NCI-H226 (cell line): ENCODE measurements at regions not wholly inside any gene's neighbourhood (a gene's known extent, or its start where the extent isn't known, plus 50 kb on each side); places are given as distances from the start of the nearest gene placed in this dataset.
"Not testable (repeated sequence)": the region's sequence is repeated elsewhere in the genome, so short reads cannot be mapped to it uniquely, and the experiment has no call there.

Source experiments
- DNase-seq: peaks from one replicate; pipeline ENCODE4 v3.0.0-alpha.2; 2015

DNA sequence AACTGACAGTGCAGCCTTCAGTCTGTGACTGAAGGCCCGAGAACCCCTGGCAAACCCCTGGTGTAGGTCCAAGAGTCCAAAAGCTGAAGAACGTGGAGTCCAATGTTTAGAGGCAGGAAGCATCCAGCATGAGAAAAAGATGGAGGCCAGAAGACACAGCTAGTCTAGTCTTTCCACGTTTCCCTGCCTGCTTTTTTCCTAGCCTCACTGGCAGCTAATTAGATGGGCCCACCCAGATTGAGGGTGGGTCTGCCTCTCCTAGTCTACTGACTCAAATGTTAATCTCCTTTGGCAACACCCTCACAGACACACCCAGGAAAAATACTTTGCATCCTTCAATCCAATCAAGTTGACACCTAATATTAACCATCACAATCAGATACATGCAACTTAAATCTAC lies 87.8 kb downstream of the TENT5D start:
- DNase-seq: not testable (repeated sequence)

GRCh38 chrX:80511969-80512760 lies 91.9 kb downstream of the TENT5D start:
- DNase-seq: peak; percentile 43

- DNase-seq: no peak
Measured at GRCh38 chrX:80512924-80513323, 92.7 kb downstream of the TENT5D start.

- no peak for DNase-seq
Measured at GRCh38 chrX:80513625-80514024, 93.4 kb downstream of the TENT5D start.

- no peak for DNase-seq
Measured at GRCh38 chrX:80537096-80537495, 116.8 kb downstream of the TENT5D start.

GRCh38 chrX:80550722-80551121 lies 130.5 kb downstream of the TENT5D start:
- no peak for DNase-seq

DNA sequence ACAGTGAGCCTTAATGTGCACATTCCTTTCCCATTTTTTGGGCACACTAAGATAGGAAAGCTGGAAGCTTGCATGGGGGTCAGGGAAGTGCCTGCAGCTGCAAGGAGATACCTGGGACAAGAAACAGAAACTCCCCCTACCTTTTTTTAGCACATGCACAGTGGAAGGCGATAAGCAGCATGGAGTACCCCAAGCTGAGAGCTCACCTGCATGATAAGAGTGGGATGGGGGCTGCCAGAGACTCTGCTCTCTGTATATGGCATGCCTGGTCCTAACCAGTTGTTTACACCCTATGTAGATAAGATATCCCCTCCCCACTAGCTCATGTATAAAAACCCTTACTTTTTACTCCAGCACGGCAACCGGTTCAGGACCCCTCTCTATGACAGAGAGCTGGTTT lies 135.9 kb downstream of the TENT5D start:
- DNase-seq: no peak

GRCh38 chrX:80572636-80573035 lies 152.4 kb downstream of the TENT5D start:
- DNase-seq: no peak

GRCh38 chrX:80573275-80573674 lies 153.0 kb downstream of the TENT5D start:
- no peak for DNase-seq

DNA sequence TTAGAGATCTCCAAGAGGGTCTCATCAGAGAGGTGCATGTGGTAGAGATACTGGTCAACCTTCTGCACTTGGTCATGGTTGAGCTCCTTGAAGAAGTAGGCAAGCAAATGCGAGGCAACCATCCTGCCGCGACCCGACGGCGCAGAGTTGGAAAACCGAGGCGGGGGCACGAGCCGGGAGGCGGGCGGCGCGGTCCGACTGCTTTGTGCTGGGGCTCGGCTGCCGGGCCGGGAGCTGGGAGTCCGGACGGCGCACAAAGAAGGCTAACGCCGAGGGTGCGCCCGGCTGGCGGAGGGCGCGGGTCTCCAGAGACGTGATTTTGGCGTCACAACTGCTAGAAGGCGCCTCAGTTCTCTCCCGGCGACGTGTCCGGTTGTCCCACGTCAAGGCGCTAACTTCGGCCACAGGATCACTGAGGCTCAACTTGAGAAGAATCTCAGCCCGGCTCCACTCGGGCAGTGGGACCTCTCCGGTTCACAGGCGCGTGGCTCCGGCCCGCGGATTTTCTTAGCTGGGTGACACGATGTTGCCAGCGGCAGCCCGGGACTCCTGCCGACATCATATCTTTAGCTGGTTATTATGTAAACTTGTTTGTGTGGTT lies 154.3 kb downstream of the TENT5D start:
- DNase-seq: not testable (repeated sequence)

GRCh38 chrX:80576267-80576666 lies 156.0 kb downstream of the TENT5D start:
- no peak for DNase-seq

- DNase-seq: no peak
Measured at GRCh38 chrX:80576806-80577533, 156.7 kb downstream of the TENT5D start.

DNA sequence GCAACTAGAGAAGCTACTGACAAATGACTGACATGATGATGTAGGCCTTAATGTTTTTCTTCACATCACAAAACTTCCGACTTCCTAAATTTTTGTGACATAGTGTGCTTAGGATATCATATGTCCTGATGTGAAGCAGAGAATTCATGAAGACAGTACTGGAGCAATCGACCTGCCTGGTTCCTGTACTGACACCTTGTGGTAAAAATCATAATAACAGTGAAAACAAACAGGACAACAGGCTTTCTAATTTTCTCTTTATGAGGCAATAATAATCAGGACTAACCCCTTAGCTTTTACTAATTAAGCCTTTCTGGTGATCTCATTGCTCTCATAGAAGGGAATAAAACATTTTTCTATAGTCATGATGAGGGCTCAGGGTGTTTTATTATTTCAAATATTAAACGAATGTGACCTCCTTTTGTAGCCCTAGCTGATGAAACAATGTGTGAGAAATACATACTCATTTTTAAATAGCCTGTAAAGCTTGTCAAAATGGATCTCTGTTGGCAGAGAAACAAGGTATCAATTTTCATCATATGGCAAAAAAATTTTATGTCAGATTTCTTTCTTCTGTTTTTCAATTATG lies 158.4 kb downstream of the TENT5D start:
- DNase-seq: no peak

DNA sequence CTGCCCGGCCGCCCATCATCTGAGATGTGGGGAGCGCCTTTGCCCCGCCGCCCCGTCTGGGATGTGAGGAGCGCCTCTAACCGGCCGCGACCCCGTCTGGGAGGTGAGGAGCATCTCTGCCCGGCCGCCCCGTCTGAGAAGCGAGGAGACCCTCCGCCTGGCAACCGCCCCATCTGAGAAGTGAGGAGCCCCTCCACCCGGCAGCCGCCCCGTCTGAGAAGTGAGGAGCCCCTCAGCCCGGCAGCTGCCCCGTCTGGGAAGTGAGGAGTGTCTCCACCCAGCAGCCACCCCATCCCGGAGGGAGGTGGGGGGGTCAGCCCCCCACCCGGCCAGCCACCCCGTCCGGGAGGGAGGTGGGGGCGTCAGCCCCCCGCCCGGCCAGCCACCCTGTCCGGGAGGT lies 170.7 kb downstream of the TENT5D start:
- not testable (repeated sequence) for DNase-seq

DNA sequence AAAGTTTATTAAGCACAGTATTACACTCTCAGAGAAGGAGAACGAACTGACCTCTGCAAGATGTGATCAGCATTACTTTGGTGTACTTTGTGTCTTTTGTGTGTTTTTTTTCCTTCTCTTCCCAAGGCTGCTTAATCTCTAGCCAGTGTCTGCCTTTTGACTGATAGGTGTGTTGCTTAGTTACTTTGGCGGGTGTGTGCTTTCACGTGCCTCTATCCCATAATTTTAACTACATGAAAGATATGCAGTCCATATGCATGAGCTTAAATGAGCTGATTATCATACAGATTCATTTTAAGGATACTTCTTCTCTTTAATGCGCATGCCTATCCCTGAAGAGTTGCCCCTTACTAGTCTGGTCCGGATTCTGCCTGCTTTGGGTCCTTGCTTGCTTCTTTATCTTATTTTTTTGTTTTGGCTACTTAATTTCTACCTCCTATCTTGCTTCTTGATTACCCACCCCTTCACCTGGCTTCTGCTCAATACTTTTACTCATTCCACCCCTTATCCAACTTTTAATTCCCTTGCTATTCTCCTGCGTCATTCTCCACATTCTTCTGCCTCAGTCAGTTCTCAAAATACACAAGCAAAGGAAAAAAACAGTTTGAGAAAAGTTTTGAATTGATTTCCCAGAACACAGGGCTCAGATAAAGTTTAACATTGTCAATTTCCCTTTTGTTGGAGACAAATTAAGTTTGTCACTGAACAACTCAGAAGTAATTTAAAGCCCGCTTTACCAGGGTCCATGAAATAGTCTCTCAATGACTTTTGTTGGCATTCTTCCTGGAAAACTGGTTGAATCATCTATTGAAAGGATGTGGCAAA lies 182.0 kb downstream of the TENT5D start:
- no peak for DNase-seq
